Activated CD4-positive, alpha-beta T cell treated with anti-CD3 and anti-CD28 coated beads for 48 hours (primary cell): ENCODE measurements at regions not wholly inside any gene's neighbourhood (a gene's known extent, or its start where the extent isn't known, plus 50 kb on each side); places are given as distances from the start of the nearest gene placed in this dataset.
"Not testable (repeated sequence)": the region's sequence is repeated elsewhere in the genome, so short reads cannot be mapped to it uniquely, and the experiment has no call there.

Source experiments
- DNase-seq: peaks from one replicate; pipeline ENCODE4 v3.0.0-alpha.2; 2020

- no peak for DNase-seq
Measured at GRCh38 chr4:95898226-95898625, 58.3 kb downstream of the PDHA2 start.

- no peak for DNase-seq
Measured at GRCh38 chr4:95909211-95909610, 69.3 kb downstream of the PDHA2 start.

GRCh38 chr4:95910749-95911148, 70.9 kb downstream of the PDHA2 start:
- no peak for DNase-seq

- DNase-seq, result no peak
Measured at GRCh38 chr4:95921470-95921869, 81.6 kb downstream of the PDHA2 start.

GRCh38 chr4:95929448-95930064, 89.7 kb downstream of the PDHA2 start:
- no peak for DNase-seq

GRCh38 chr4:95939141-95939540, 99.2 kb downstream of the PDHA2 start:
- no peak for DNase-seq

- no peak for DNase-seq
Measured at GRCh38 chr4:95949136-95949765, 109.4 kb downstream of the PDHA2 start.

- no peak for DNase-seq
Measured at GRCh38 chr4:95949808-95950207, 109.9 kb downstream of the PDHA2 start.

GRCh38 chr4:95952538-95952937, 112.6 kb downstream of the PDHA2 start:
- not testable (repeated sequence) for DNase-seq

- no peak for DNase-seq
Measured at GRCh38 chr4:95956094-95956493, 116.2 kb downstream of the PDHA2 start.

- DNase-seq, result no peak
Measured at GRCh38 chr4:95957054-95957453, 117.2 kb downstream of the PDHA2 start.

GRCh38 chr4:95957759-95958158, 117.9 kb downstream of the PDHA2 start:
- no peak for DNase-seq

- DNase-seq, result no peak
Measured at GRCh38 chr4:95959182-95959581, 119.3 kb downstream of the PDHA2 start.

- DNase-seq, result no peak
Measured at GRCh38 chr4:95959633-95960032, 119.7 kb downstream of the PDHA2 start.

- no peak for DNase-seq
Measured at GRCh38 chr4:95963456-95963855, 123.6 kb downstream of the PDHA2 start.

GRCh38 chr4:95979961-95980876, 140.3 kb downstream of the PDHA2 start:
- no peak for DNase-seq

- DNase-seq, result no peak
Measured at GRCh38 chr4:95980877-95981360, 141.0 kb downstream of the PDHA2 start.

- no peak for DNase-seq
Measured at GRCh38 chr4:95981591-95981990, 141.7 kb downstream of the PDHA2 start.

- DNase-seq, result no peak
Measured at GRCh38 chr4:95982516-95982915, 142.6 kb downstream of the PDHA2 start.

GRCh38 chr4:95984081-95984480, 144.2 kb downstream of the PDHA2 start:
- no peak for DNase-seq

GRCh38 chr4:95985051-95985450, 145.2 kb downstream of the PDHA2 start:
- DNase-seq, result no peak

- DNase-seq, result no peak
Measured at GRCh38 chr4:95985791-95986550, 146.1 kb downstream of the PDHA2 start.

GRCh38 chr4:95987851-95988250, 148.0 kb downstream of the PDHA2 start:
- no peak for DNase-seq
